Muscle of leg (tissue), 3 donors: ENCODE measurements at regions not wholly inside any gene's neighbourhood (a gene's known extent, or its start where the extent isn't known, plus 50 kb on each side); places are given as distances from the start of the nearest gene placed in this dataset.

Source experiments
- DNase-seq: peaks from one replicate; pipeline ENCODE4 v3.0.0; 2013
- H3K27ac ChIP-seq: one replicate; pipeline ENCODE4 v1.5.1; 2013; ENCODE audit warnings: mild to moderate bottlenecking, low read length, control low read depth
- H3K27me3 ChIP-seq: one replicate; pipeline ENCODE4 v1.6.1; 2013; ENCODE audit warnings: low read length; ENCODE audit not compliant: control insufficient read depth, insufficient read depth
- H3K36me3 ChIP-seq: one replicate; pipeline ENCODE4 v1.6.1; 2013; ENCODE audit warnings: low read length; ENCODE audit not compliant: control insufficient read depth, insufficient read depth
- H3K4me1 ChIP-seq: one replicate; pipeline ENCODE4 v1.6.1; 2013; ENCODE audit warnings: low read length; ENCODE audit not compliant: control insufficient read depth, insufficient read depth
- H3K4me3 ChIP-seq: one replicate; pipeline ENCODE4 v1.5.1; 2013; ENCODE audit warnings: low read length, control low read depth
- H3K9me3 ChIP-seq: replicated peaks from 2 replicates; pipeline ENCODE4 v1.6.1; 2013; ENCODE audit warnings: low read depth, low read length; ENCODE audit not compliant: control insufficient read depth
- WGBS: methylation state at CpG from one replicate; pipeline ENCODE4 v1.1.5; 2013; ENCODE audit warnings: missing lambda C conversion rate; ENCODE audit not compliant: insufficient coverage; 5-methylcytosine and 5-hydroxymethylcytosine counted together

DNA sequence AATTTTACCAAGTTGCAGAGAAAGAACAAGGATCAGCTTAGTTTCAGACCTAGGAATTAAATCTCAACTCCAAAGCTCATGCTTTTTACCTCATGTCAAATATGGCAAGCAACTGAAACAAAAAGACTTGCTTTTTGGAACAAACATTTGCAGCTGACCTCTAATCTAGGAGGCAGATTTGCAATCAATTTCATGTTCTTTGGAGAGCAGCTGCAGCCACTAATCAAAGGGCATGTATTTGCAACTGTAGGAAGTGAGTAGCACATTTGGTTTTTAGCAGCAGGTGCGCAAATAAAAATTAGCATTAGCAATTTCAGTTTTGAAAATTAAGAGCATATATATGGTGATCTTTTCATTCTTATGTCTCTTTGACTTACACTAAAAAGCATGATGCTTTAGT, 459.3 kb upstream of the SLC10A2 start:
- Histone ChIP-seq H3K27me3 (no peaks in the 10 kb centered on the region), H3K9me3 (no peaks in the 10 kb centered on the region), H3K36me3 (no peaks in the 10 kb centered on the region), H3K4me1 (no peaks in the 10 kb centered on the region), H3K27ac (no peak overlapping the region), H3K4me3 (no peak overlapping the region)
- WGBS, result no CpG with 5 or more reads among the region's 1 CpG
- DNase-seq, result no peak

DNA sequence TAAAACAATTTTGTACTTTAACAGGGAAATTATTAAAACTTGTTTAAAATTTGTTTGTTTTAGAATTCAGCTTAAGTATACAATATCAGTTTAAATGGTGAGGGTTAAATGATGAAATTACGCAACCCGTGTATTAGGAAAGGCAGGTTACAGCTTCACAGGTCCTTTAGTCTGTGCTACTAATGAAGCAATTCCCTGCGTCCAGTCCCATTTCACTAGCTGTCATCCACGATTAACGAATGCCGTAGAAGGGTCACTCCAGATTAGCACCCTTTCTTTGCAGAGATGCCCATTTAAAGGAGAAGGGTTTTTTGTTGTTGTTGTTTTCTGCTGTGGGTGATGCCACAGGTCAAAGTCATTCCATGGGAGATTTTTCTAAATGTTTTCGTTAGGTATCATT, 457.6 kb upstream of the SLC10A2 start:
- no peak overlapping the region for H3K27ac ChIP-seq
- no CpG with 5 or more reads among the region's 7 CpGs for WGBS
- no peak overlapping the region for H3K4me3 ChIP-seq
- no peaks in the 10 kb centered on the region for H3K4me1 ChIP-seq
- H3K36me3 ChIP-seq, result no peaks in the 10 kb centered on the region
- no peaks in the 10 kb centered on the region for H3K27me3 ChIP-seq
- H3K9me3 ChIP-seq, result no peaks in the 10 kb centered on the region
- DNase-seq, result no peak

DNA sequence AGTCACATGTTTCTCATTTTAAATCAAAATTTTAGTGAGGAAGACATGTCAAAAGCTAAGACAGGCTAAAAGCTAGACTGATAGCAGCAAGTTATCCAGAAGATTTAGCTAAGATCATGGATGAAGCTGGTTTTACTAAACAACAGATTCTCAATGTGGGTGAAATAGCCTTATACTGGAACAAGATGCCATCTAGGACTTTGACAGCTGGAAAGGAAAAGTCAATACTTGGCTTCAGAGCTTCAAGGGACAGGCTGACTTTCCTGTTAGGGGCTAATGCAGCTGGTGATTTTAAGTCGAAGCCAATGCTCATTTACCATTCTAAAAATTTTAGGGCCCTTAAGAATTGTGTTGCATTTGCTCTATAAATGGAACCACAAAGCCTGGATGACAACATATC, 455.3 kb upstream of the SLC10A2 start:
- no CpG with 5 or more reads among the region's 1 CpG for WGBS
- no peaks in the 10 kb centered on the region for H3K9me3 ChIP-seq
- no peak overlapping the region for H3K4me3 ChIP-seq
- no peak for DNase-seq
- H3K4me1 ChIP-seq, result no peaks in the 10 kb centered on the region
- H3K27me3 ChIP-seq, result no peaks in the 10 kb centered on the region
- no peaks in the 10 kb centered on the region for H3K36me3 ChIP-seq
- H3K27ac ChIP-seq, result no peak overlapping the region

DNA sequence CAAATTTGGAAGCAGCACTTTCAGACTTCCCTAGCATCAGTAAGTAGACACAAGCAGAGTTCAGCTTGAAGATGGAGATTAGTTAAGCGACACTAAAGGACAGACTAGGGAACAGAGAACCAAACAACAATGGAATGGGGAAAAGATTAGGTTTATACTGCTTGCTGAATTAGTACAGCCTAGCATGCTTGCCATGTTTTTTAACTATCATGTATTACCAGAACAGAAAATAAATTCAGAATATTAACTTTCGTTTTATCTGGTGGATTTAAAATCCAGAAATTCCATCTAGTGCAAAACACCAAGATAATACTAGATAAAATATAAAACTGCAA, 451.5 kb upstream of the SLC10A2 start:
- Histone ChIP-seq H3K36me3 (no peaks in the 10 kb centered on the region), H3K27me3 (no peaks in the 10 kb centered on the region), H3K27ac (no peak overlapping the region), H3K4me3 (no peak overlapping the region), H3K9me3 (no peaks in the 10 kb centered on the region), H3K4me1 (no peaks in the 10 kb centered on the region)
- WGBS, result no CpG with 5 or more reads among the region's 2 CpGs
- DNase-seq, result no peak

DNA sequence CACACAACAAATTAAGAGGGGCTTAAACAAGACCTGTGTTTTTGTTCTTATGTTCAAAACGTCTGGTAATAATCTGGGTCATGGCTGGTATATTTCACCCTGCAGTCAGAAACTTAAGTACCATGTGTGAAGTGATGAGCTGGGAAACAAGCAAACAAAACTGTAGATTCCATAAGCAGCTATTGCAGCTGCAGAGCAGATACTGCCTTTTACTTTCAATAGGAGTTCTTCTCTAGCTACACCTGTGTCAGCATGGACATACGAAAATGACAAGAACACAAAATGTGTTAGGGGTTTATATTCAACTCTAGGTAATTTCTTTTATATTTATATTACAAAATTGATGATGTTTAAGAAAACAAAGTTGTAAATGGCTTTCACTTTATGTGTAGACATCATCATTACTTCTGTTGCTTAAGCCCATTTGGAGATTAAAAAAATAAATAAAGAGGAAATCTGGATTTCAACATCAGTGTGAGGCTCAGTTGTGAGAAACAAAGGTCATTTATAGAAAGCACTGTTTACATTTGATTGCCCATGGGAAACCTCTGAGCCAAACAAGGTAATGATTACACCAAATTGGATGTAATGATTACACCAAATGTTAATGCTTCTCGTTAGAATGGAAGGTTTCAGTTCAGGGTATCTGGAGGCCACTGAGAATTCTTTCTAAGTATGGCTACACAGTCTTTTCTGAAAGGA, 451.0 kb upstream of the SLC10A2 start:
- Histone ChIP-seq H3K27me3 (no peaks in the 10 kb centered on the region), H3K27ac (no peak overlapping the region), H3K9me3 (no peaks in the 10 kb centered on the region), H3K4me1 (no peaks in the 10 kb centered on the region), H3K36me3 (no peaks in the 10 kb centered on the region), H3K4me3 (no peak overlapping the region)
- WGBS, result no CpG with 5 or more reads among the region's 3 CpGs
- DNase-seq, result peak; percentile 11

DNA sequence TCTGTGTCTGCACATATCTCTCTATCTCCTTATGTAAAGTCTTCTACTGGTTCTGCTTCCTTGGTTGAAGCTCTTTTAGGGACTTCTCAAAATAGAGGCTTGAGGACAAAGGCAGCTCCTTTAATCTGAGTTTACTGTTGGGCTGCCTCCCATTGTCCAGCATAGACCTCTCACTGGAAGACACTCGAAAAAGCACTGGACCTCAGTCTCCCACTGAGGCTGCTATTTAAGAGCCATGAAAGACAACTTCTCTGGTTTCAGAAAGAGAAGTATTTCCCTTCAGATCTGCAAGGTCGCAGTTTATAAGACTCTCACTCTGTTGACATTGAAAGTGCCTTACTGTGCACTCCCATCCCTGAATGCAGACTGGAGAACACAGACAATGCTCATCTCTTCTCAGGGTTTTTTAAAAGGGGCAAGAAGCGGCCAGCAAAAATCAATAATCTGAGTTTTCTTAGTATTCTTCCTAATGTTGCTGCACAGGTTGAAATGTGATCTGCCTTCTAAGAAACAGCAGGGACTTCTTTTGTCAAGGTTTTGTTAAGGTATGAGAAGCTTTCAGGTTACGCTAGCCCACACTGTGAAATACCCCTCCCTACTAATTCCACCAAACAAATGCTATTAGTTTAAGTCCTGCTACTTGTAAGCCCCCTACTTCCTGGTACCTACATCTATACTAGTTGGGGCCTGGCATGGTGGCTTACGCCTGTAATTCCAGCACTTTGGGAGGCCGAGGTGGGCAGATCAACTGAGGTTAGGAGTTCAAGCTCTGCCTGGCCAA, 450.0 kb upstream of the SLC10A2 start:
- H3K4me1 ChIP-seq, result no peaks in the 10 kb centered on the region
- no peak overlapping the region for H3K27ac ChIP-seq
- no peaks in the 10 kb centered on the region for H3K9me3 ChIP-seq
- 80% methylated on average over 4 of the region's 6 CpGs for WGBS
- H3K27me3 ChIP-seq, result no peaks in the 10 kb centered on the region
- H3K36me3 ChIP-seq, result no peaks in the 10 kb centered on the region
- no peak overlapping the region for H3K4me3 ChIP-seq
- DNase-seq, result no peak

DNA sequence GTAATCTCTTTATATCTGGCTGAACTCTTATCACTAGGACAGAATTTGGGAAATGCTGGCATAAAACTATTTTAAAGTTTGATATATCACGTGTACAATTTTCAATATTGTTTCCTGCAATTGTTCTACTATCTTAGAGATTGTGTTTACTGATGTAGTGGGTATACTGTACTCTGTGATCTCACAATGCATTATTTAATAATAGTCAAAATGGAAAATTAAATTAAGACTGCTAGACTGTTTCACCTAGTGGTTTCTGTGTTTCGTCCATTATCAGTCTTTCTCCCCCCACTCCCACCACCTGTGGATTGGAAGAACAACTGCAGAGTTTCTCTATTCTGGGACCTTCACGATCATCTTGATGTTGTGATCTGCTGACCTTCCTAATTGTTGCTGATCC, 449.2 kb upstream of the SLC10A2 start:
- no peaks in the 10 kb centered on the region for H3K9me3 ChIP-seq
- H3K36me3 ChIP-seq, result no peaks in the 10 kb centered on the region
- no peak overlapping the region for H3K4me3 ChIP-seq
- H3K27ac ChIP-seq, result no peak overlapping the region
- 64% methylated on average over 2 of the region's 3 CpGs for WGBS
- H3K27me3 ChIP-seq, result no peaks in the 10 kb centered on the region
- H3K4me1 ChIP-seq, result no peaks in the 10 kb centered on the region
- no peak for DNase-seq

DNA sequence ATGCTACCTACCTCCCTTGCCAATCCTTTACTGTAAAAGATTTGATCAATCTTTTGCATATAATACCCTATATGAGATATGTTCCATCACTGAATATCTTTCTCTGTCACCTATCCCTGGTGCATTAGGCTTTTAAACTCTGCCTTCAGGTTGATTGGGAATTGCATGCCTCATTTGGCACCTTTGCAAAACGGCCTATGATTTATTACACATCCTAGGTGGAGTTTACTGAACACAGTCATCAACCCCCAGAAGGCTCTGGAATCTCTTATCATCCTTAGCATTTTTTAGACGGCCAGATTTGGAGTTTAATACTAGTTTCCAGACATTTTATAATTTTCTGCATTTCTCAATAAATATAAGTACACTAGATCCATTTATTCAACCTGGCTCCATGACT, 448.4 kb upstream of the SLC10A2 start:
- no peak for DNase-seq
- no peaks in the 10 kb centered on the region for H3K9me3 ChIP-seq
- no peaks in the 10 kb centered on the region for H3K36me3 ChIP-seq
- no peaks in the 10 kb centered on the region for H3K4me1 ChIP-seq
- H3K4me3 ChIP-seq, result no peak overlapping the region
- H3K27ac ChIP-seq, result no peak overlapping the region
- no CpG with 5 or more reads among the region's 2 CpGs for WGBS
- no peaks in the 10 kb centered on the region for H3K27me3 ChIP-seq

DNA sequence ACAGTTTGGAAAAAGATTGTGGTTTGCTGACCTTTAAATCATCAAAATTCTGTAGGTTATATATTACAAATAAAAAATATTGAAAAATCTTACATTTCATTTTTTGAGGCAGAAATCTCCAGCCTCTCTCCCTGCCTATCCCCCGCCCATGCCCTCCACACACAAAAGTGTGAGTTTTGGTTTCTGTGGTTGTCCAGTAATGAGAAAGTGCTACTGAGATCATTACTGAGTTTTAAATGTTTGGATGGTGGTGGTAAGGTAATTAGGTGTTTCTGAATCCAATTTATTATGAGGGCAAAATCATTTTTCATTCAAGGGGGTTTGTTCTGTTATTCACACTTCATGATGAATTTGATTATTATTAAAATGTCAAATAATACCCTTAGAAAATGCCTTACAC, 448.0 kb upstream of the SLC10A2 start:
- DNase-seq, result no peak
- Histone ChIP-seq H3K9me3 (no peaks in the 10 kb centered on the region), H3K27ac (no peak overlapping the region), H3K27me3 (no peaks in the 10 kb centered on the region), H3K36me3 (no peaks in the 10 kb centered on the region), H3K4me3 (no peak overlapping the region), H3K4me1 (no peaks in the 10 kb centered on the region)
- WGBS, result no CpG with 5 or more reads among the region's 1 CpG

DNA sequence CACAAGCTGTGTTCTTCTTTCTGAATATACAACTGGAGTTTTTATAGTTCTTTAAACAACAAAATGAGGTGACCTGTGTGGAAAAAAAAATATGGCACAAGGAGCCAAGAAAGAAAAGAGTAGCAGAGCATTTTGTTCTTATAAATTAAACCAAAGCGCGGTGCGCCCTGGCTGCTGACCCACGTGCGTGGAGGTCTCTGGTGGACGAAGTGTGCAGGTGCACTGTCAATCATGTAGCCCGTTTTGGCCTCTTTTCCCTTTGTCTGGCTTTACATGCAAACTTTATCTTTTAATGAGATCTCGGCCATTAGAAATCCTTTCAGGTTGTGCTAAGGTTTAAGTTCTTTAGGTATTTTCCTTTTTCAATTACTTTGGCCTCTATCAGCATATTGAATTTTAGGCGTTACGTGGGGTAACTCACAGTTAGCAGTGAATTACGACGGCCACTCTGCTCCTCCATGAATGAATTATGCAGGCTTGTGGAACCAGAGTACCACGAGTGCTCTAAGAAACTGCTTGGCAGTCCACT, 443.9 kb upstream of the SLC10A2 start:
- no peak overlapping the region for H3K4me3 ChIP-seq
- H3K27me3 ChIP-seq, result no peaks in the 10 kb centered on the region
- no peaks in the 10 kb centered on the region for H3K4me1 ChIP-seq
- peak; percentile 2 for DNase-seq
- no peaks in the 10 kb centered on the region for H3K9me3 ChIP-seq
- WGBS, result 75% methylated on average over 11 of the region's 13 CpGs
- no peaks in the 10 kb centered on the region for H3K36me3 ChIP-seq
- H3K27ac ChIP-seq, result no peak overlapping the region
